Prostate gland (tissue), 2 donors: ENCODE measurements at regions not wholly inside any gene's neighbourhood (a gene's known extent, or its start where the extent isn't known, plus 50 kb on each side); places are given as distances from the start of the nearest gene placed in this dataset.

ENCODE experiments used
- DNase-seq: peaks from one replicate; pipeline ENCODE4 v3.0.0-alpha.2; 2019; ENCODE audit warnings: low spot score
- H3K27ac ChIP-seq, 2 donors: fragments of 200-600 bp; sonication (generic); 2 replicates each; pipeline ENCODE4 v1.5.1; 2017 to 2019
- H3K27me3 ChIP-seq: fragments of 200-600 bp; sonication (generic); replicated peaks from 2 replicates; pipeline ENCODE4 v1.5.1; 2019; ENCODE audit not compliant: insufficient read depth
- H3K36me3 ChIP-seq, 2 donors: fragments of 200-600 bp; sonication (generic); 1 replicate in 1 of 2; 2 replicates in 1 of 2; pipeline versions ENCODE4 v1.5.1 to v1.8.1; 2017 to 2019
- H3K4me1 ChIP-seq: fragments of 200-600 bp; sonication (generic); replicated peaks from 2 replicates; pipeline ENCODE4 v1.5.1; 2019
- H3K4me3 ChIP-seq, 2 donors: fragments of 200-600 bp; sonication (generic); 2 replicates each; pipeline ENCODE4 v1.5.1; 2017 to 2019
- H3K9me3 ChIP-seq: fragments of 200-600 bp; sonication (generic); 2 replicates; pipeline ENCODE4 v1.5.1; 2017
- CTCF ChIP-seq, 4 experiments: fragments of 200-600 bp in 2 of 4; fragments of 450-650 bp in 2 of 4; sonication (generic) in 2 of 4; IDR thresholded peaks; 1 replicate in 3 of 4; 2 replicates in 1 of 4; pipeline ENCODE4 v1.5.1; 2016 to 2019; ENCODE audit warnings: antibody characterized with exemption in 4 of 4, mild to moderate bottlenecking in 2 of 4, moderate library complexity in 2 of 4
- POLR2A ChIP-seq: fragments of 450-650 bp; IDR thresholded peaks from one replicate; pipeline ENCODE4 v1.6.1; 2016; ENCODE audit warnings: antibody characterized with exemption, mild to moderate bottlenecking
- POLR2AphosphoS5 ChIP-seq: sonication (generic); formaldehyde crosslinking; IDR thresholded peaks from one replicate; pipeline ENCODE4 v1.6.1; 2017; ENCODE audit warnings: antibody characterized with exemption
- WGBS: methylation state at CpG from one replicate; pipeline ENCODE4 v1.1.5; 2018; 5-methylcytosine and 5-hydroxymethylcytosine counted together
- intact Hi-C: fragments of 100-400 bp; cut with DNase I; formaldehyde crosslinking; loops from one replicate; pipeline ENCODE4 v1.14.2; 2022

- Histone ChIP-seq H3K4me1 (no peaks in the 10 kb centered on the region), H3K9me3 (no peaks in the 10 kb centered on the region), H3K27me3 (no peaks in the 10 kb centered on the region), H3K4me3 (no peak overlapping the region), H3K27ac (no peak overlapping the region), H3K36me3 (no peaks in the 10 kb centered on the region)
- intact Hi-C loops: no loop called here
- no peak for TF ChIP-seq POLR2A
- DNase-seq: no peak
- WGBS: 89% methylated on average over 8 of the region's 8 CpGs
Observed at GRCh38 chr11:95360377-95361075, 129.5 kb upstream of the SESN3 start.

- Histone ChIP-seq H3K27me3 (no peaks in the 10 kb centered on the region), H3K36me3 (no peaks in the 10 kb centered on the region), H3K9me3 (no peaks in the 10 kb centered on the region), H3K4me1 (no peaks in the 10 kb centered on the region), H3K4me3 (no peak overlapping the region), H3K27ac (no peak overlapping the region)
- WGBS: 66% methylated on average over 2 of the region's 2 CpGs
- no peak for DNase-seq
- intact Hi-C loops: no loop called here
- TF ChIP-seq POLR2AphosphoS5 (no peak), POLR2A (no peak), CTCF (IDR thresholded peaks at IDR 0.05) (no peak)
Observed at GRCh38 chr11:95359756-95360155, 128.8 kb upstream of the SESN3 start.

GRCh38 chr11:95359341-95359663, 128.3 kb upstream of the SESN3 start:
- no peak for TF ChIP-seq POLR2AphosphoS5
- TF ChIP-seq CTCF (IDR thresholded peaks at IDR 0.05): no peak
- Histone ChIP-seq H3K4me1 (no peaks in the 10 kb centered on the region), H3K27me3 (no peaks in the 10 kb centered on the region), H3K36me3 (no peaks in the 10 kb centered on the region), H3K9me3 (no peaks in the 10 kb centered on the region), H3K4me3 (no peak overlapping the region), H3K27ac (no peak overlapping the region)
- intact Hi-C loops: no loop called here
- 92% methylated on average over 1 of the region's 1 CpG for WGBS
- DNase-seq: no peak

DNA sequence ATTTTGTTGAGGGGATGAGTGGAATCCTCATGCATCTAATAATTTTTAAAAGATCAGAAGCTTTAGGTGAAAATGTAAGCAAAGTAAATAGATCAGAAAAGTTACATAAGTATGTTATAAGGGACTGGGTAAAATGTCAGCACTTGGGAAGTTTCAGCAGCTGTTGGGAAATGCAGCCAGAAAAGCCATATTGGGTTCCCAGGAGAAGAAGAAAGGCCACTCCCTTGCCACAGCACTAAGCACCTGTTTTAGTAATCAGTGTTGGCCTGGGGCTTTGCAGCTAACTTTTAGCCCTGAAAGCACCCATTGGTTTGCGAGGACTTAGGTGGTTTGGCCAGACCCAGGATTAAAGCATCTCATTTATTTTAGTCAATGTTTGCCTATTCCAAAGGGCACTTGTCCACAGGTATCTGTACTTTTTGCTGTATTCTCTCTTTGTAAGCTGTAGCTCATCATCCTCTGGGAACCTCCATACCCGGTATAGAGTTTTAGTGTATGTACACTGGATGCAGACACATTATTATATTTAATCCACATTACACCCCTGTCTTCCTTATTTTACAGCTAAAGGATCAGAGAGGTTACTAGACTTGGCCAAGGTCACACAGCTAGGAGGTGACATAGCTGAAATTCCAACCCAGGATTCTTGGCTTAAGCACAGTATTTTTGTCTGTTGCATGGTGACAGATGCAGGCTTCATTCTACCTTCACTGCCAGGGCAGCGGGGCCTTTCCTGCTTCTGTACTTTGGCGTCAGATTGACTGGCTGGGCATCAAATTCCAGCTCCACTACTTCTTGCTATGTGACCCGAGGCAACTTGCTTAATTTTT, 127.7 kb upstream of the SESN3 start:
- no peak overlapping the region for H3K4me3 ChIP-seq
- intact Hi-C loops: no loop called here
- no peak overlapping the region for H3K27ac ChIP-seq
- TF ChIP-seq CTCF (IDR thresholded peaks at IDR 0.05): no peak
- no peaks in the 10 kb centered on the region for H3K9me3 ChIP-seq
- H3K27me3 ChIP-seq: no peaks in the 10 kb centered on the region
- DNase-seq: peak; percentile 13
- 51% methylated on average over 5 of the region's 5 CpGs for WGBS
- no peaks in the 10 kb centered on the region for H3K4me1 ChIP-seq
- no peaks in the 10 kb centered on the region for H3K36me3 ChIP-seq

DNA sequence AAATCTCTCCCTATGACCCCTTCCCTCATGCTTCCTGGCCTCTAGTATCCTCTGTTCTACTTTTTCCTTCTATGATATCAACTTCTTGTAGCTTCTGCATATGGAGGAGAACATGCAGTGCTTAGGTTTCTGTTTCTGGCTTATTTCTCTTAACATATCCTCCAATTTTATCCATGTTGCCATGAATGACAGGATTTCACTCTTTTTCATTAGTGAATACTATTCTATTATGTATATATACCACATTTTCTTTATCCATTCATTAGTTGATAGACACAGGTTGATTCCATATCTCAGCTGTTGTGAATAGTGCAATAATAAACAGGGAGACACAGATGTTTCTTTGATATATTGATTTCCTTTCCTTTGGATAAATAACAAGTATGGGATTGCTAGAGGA, 123.3 kb upstream of the SESN3 start:
- DNase-seq: no peak
- TF ChIP-seq CTCF (IDR thresholded peaks at IDR 0.05) (no peak), POLR2AphosphoS5 (no peak), POLR2A (no peak)

More for the DNA sequence above, 123.3 kb upstream of the SESN3 start:
- Histone ChIP-seq H3K27ac (no peak overlapping the region), H3K9me3 (no peaks in the 10 kb centered on the region), H3K36me3 (no peaks in the 10 kb centered on the region), H3K4me1 (no peaks in the 10 kb centered on the region), H3K4me3 (no peak overlapping the region), H3K27me3 (no peaks in the 10 kb centered on the region)
- intact Hi-C loops: no loop called here
